ENCODE measurements at regions not wholly inside any gene's neighbourhood (a gene's known extent, or its start where the extent isn't known, plus 50 kb on each side); places are given as distances from the start of the nearest gene placed in this dataset.
A peak's percentile ranks its signal among the peaks of the same experiment; 100 is the strongest.
"Not testable (repeated sequence)": the region's sequence is repeated elsewhere in the genome, so short reads cannot be mapped to it uniquely, and the experiment has no call there.

DNA sequence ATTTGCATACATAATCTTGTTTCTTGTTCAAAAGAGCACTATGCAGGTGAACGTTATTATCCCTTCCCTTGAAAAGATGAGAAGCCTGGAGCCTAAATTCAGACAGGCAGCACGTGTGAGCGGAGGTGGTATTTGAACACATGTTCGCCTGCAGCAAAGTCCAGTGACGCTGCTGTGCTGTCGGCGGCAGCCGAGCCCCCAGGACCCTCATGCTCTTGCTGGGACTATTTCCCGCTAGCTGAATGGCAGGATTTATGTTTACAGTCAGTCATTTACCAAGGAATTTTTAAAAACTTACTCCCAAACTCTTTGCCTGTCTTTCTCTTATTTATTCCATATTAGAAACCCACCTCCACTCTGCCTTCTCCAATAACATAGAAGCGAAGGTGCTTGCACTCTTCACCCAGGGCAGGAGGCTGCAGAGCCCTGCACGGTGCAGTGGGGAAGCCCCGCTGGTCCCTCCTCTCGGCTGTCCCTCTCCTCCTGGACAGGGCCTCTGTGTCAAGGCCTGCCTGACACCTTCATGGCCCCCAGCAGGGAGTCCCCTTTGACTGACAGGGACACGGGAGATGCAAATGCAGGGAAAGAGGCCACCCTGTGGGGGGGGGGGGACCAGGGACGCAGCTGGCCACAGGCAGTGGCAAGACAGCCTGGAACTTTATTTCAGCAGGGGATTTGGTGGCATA lies 528.5 kb upstream of the B3GAT1 start:
- Histone ChIP-seq H3K4me1 (no peaks in the 10 kb centered on the region), H3K9me3 (no peaks in the 10 kb centered on the region), H3K4me3 (no peak overlapping the region), H3K36me3 (no peaks in the 10 kb centered on the region), H3K27me3 (peaks cover 22% of the 10 kb centered on the region), H3K27ac (no peak overlapping the region)
- WGBS, 2 donors (ENCODE audit: low coverage in 1 of 2): 89 to 90% methylated on average over 8 of the region's 15 CpGs
- no peak for ATAC-seq
- TF ChIP-seq, protein P1, sequence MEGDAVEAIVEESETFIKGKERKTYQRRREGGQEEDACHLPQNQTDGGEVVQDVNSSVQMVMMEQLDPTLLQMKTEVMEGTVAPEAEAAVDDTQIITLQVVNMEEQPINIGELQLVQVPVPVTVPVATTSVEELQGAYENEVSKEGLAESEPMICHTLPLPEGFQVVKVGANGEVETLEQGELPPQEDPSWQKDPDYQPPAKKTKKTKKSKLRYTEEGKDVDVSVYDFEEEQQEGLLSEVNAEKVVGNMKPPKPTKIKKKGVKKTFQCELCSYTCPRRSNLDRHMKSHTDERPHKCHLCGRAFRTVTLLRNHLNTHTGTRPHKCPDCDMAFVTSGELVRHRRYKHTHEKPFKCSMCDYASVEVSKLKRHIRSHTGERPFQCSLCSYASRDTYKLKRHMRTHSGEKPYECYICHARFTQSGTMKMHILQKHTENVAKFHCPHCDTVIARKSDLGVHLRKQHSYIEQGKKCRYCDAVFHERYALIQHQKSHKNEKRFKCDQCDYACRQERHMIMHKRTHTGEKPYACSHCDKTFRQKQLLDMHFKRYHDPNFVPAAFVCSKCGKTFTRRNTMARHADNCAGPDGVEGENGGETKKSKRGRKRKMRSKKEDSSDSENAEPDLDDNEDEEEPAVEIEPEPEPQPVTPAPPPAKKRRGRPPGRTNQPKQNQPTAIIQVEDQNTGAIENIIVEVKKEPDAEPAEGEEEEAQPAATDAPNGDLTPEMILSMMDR (IDR thresholded peaks at IDR 0.05): no peak
- no peak for TF ChIP-seq EP300 (IDR thresholded peaks at IDR 0.05)
- no peak for TF ChIP-seq POLR2A (IDR thresholded peaks at IDR 0.05)
- no peak for TF ChIP-seq POLR2AphosphoS5 (IDR thresholded peaks at IDR 0.05)

DNA sequence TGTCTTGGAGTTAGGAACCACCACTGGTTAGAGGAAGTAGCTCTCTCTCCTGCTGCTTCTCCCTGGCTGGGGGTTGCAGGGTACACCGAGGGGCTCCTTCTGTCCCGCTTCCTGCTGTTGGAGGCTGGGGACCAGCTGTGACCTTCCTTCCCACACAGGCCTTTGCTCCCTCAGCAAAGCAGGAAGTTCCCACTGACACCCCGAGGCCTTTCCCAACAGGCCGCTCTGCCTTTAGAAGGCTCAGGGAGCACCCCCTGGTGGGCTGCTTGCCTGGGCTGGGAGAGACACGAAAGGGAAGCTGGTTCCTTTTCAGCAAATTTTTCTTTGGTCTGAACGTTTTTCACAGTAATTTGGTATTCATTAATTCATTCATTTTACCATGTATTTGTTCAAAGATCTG lies 527.9 kb upstream of the B3GAT1 start:
- Histone ChIP-seq H3K27ac (no peak overlapping the region), H3K9me3 (no peaks in the 10 kb centered on the region), H3K36me3 (no peaks in the 10 kb centered on the region), H3K27me3 (peaks cover 20% of the 10 kb centered on the region), H3K4me1 (no peaks in the 10 kb centered on the region), H3K4me3 (no peak overlapping the region)
- ATAC-seq: no peak
- WGBS, 2 donors (ENCODE audit: low coverage in 1 of 2): 40 to 54% methylated on average over 1 to 6 of the region's 6 CpGs
- no peak for TF ChIP-seq POLR2A (IDR thresholded peaks at IDR 0.05)
- TF ChIP-seq, protein P1 (IDR thresholded peaks at IDR 0.05): peak in 1 of 4 experiments; percentile 52

DNA sequence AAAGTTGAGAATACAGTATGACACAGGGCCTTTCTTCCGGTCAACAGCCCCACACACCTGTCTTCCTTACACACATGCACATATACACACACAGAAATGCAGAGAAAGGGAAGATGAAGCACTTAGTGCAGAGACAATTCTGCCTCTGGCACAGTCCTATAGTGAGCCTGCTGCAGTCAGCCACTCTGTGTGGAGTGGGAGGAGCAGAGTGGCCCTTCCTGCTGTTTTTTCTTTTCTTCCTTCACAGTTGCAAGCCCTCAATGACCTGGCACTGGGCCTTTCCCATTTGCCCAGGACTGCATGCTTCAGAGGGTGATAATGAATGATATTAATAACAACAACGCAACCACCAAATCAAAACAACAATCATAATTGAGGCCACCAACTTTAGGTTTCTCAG lies 527.0 kb upstream of the B3GAT1 start:
- H3K36me3 ChIP-seq: no peaks in the 10 kb centered on the region
- no peaks in the 10 kb centered on the region for H3K9me3 ChIP-seq
- ATAC-seq: no peak
- no peak overlapping the region for H3K4me3 ChIP-seq
- 89 to 100% methylated on average over 2 of the region's 2 CpGs for WGBS, 2 donors (ENCODE audit: low coverage in 1 of 2)
- TF ChIP-seq, protein P1 (IDR thresholded peaks at IDR 0.05): no peak
- TF ChIP-seq POLR2AphosphoS5 (IDR thresholded peaks at IDR 0.05): no peak
- TF ChIP-seq POLR2A (IDR thresholded peaks at IDR 0.05): no peak
- TF ChIP-seq EP300 (IDR thresholded peaks at IDR 0.05): no peak
- no peaks in the 10 kb centered on the region for H3K4me1 ChIP-seq
- no peak overlapping the region for H3K27ac ChIP-seq
- peaks cover 17% of the 10 kb centered on the region for H3K27me3 ChIP-seq

DNA sequence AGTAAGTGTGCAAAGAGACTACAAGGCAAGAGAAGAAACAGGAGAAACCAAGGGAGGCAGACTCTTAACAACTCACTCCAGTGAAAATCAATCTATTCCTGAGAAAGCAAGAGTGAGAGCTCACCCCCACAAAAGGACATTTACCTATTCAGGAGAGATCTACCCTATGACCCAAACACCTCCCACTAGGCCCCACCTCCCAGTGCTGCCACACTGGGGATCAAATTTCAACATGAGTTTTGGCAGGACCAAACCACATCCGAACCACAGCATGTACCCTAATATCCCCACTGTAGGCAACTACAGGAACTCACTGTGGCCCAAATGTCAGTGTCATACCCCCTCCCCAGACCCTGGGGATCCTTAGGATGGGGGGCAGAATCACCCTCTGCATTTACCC lies 526.2 kb upstream of the B3GAT1 start:
- Histone ChIP-seq H3K4me3 (no peak overlapping the region), H3K9me3 (no peaks in the 10 kb centered on the region), H3K27me3 (peaks cover 10% of the 10 kb centered on the region), H3K27ac (no peak overlapping the region), H3K4me1 (no peaks in the 10 kb centered on the region), H3K36me3 (no peaks in the 10 kb centered on the region)
- TF ChIP-seq POLR2A (IDR thresholded peaks at IDR 0.05): no peak
- TF ChIP-seq POLR2AphosphoS5 (IDR thresholded peaks at IDR 0.05): no peak
- ATAC-seq: no peak
- no CpG with 5 or more reads among the region's 1 CpG for WGBS, 2 donors (ENCODE audit: low coverage in 1 of 2)

DNA sequence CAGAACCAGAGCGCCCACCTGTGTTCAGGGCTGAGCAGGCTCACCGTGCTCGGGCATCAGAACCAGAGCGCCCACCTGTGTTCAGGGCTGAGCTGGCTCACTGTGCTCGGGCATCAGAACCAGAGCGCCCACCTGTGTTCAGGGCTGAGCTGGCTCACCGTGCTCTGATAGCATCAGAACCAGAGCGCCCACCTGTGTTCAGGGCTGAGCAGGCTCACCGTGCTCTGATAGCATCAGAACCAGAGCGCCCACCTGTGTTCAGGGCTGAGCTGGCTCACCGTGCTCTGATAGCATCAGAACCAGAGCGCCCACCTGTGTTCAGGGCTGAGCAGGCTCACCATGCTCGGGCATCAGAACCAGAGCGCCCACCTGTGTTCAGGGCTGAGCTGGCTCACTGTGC lies 525.2 kb upstream of the B3GAT1 start:
- H3K4me1 ChIP-seq: not testable (repeated sequence)
- WGBS, 2 donors (ENCODE audit: low coverage in 1 of 2): no CpG with 5 or more reads among the region's 14 CpGs

DNA sequence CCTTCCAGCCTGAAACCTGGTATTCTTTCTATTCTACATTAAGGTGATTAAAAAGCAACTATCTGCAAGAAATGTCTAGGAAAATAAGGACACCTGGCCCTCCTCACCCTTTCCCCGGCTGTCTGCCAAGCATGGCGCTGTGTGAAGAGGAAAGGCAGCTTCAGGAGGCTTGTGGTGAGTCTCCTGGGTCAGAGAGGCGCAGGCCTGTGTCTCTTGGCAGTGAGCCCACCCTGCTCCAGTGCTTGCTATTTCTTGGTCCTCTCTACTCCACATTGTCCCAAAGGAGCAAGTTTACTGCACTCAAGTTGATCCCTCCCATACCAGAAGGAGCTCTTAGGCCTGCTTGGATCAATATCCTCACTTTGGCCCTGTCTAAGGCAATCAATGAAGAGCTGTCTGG lies 520.7 kb upstream of the B3GAT1 start:
- H3K36me3 ChIP-seq: no peaks in the 10 kb centered on the region
- no peaks in the 10 kb centered on the region for H3K9me3 ChIP-seq
- TF ChIP-seq EP300 (IDR thresholded peaks at IDR 0.05) (no peak), POLR2AphosphoS5 (IDR thresholded peaks at IDR 0.05) (no peak), POLR2A (IDR thresholded peaks at IDR 0.05) (no peak)
- TF ChIP-seq, protein P1 (IDR thresholded peaks at IDR 0.05): no peak
- H3K4me3 ChIP-seq: no peak overlapping the region
- 38 to 74% methylated on average over 3 of the region's 3 CpGs for WGBS, 2 donors (ENCODE audit: low coverage in 1 of 2)
- H3K4me1 ChIP-seq: no peaks in the 10 kb centered on the region
- no peak overlapping the region for H3K27ac ChIP-seq
- no peaks in the 10 kb centered on the region for H3K27me3 ChIP-seq
- ATAC-seq: no peak

More for the DNA sequence above, 525.2 kb upstream of the B3GAT1 start:
- not testable (repeated sequence) for H3K27me3 ChIP-seq, H3K27ac ChIP-seq, H3K9me3 ChIP-seq, H3K36me3 ChIP-seq, ATAC-seq, H3K4me3 ChIP-seq
